ENCODE measurements at regions not wholly inside any gene's neighbourhood (a gene's known extent, or its start where the extent isn't known, plus 50 kb on each side); places are given as distances from the start of the nearest gene placed in this dataset.

- no peak for ATAC-seq
- no TSS peak for BruUV-seq (replicated peaks)
- 0% methylated on average over 1 of the region's 1 CpG for WGBS (ENCODE audit: low lambda C conversion rate)
- no peak overlapping the region for H2AFZ ChIP-seq (ENCODE audit: low read length)
- ChIA-PET CTCF (ENCODE audit: low intra/inter-chr PET ratio, low total read pairs) (no interaction called here), POLR2A (no interaction called here)
- H3K36me3 ChIP-seq (replicated peaks in 1 of 2; ENCODE audit: control insufficient read depth in 1 of 2, insufficient read depth in 2 of 2, low read length in 2 of 2) = no peaks in the 10 kb centered on the region
- TF ChIP-seq ZNF598 (CRISPR knock-in tag; IDR thresholded peaks at IDR 0.05; ENCODE audit: borderline replicate concordance) (no peak), DDIT3 (CRISPR knock-in tag; IDR thresholded peaks at IDR 0.05) (no peak), DMAP1 (CRISPR knock-in tag; IDR thresholded peaks at IDR 0.05) (no peak), KDM5B (CRISPR knock-in tag; IDR thresholded peaks at IDR 0.05; ENCODE audit: borderline replicate concordance) (no peak)
- no peaks in the 10 kb centered on the region for H3K9me3 ChIP-seq (ENCODE audit: low read length)
- H3K79me2 ChIP-seq (ENCODE audit: insufficient read depth, low read length) = no peaks in the 10 kb centered on the region
- H3K27me3 ChIP-seq (ENCODE audit: control insufficient read depth in 1 of 2, insufficient read depth in 2 of 2, low read length in 2 of 2) = no peaks in the 10 kb centered on the region
- no peak overlapping the region for H3K4me3 ChIP-seq (replicated peaks in 1 of 3; ENCODE audit: insufficient read depth in 1 of 3, low read depth in 2 of 3, low read length in 3 of 3)
- no peak overlapping the region for H3K4me2 ChIP-seq (ENCODE audit: low read depth, low read length)
- no peak overlapping the region for H3K9ac ChIP-seq (ENCODE audit: insufficient read depth, low read depth, low read length)
- in situ Hi-C loops (cut with HindIII; ENCODE audit: extremely low pct_ligation_motif_present, low pct_unique_long_range_greater_than_20kb) = no loop called here
- H4K20me1 ChIP-seq (ENCODE audit: insufficient read depth, low read length) = no peaks in the 10 kb centered on the region
- DNase-seq (ENCODE audit: low spot score) = no peak
- no peaks in the 10 kb centered on the region for H3K4me1 ChIP-seq (ENCODE audit: insufficient read depth, low read length)
- no peak for FAIRE-seq
- intact Hi-C loops (cut with micrococcal nuclease; ENCODE audit: unreplicated experiment) = no loop called here
- H3K27ac ChIP-seq (ENCODE audit: extremely low read length, insufficient read depth, low read length) = no peak overlapping the region
Observed at GRCh38 chr4:116880625-116881024, 204.8 kb downstream of the TRAM1L1 start.

GRCh38 chr4:116878280-116878679 lies 207.1 kb downstream of the TRAM1L1 start:
- intact Hi-C loops (cut with micrococcal nuclease; ENCODE audit: unreplicated experiment) = no loop called here
- ChIA-PET CTCF (ENCODE audit: low intra/inter-chr PET ratio, low total read pairs) (no interaction called here), POLR2A (no interaction called here)
- Histone ChIP-seq H4K20me1 (ENCODE audit: insufficient read depth, low read length) (no peaks in the 10 kb centered on the region), H3K36me3 (replicated peaks in 1 of 2; ENCODE audit: control insufficient read depth in 1 of 2, insufficient read depth in 2 of 2, low read length in 2 of 2) (no peaks in the 10 kb centered on the region), H3K4me1 (ENCODE audit: insufficient read depth, low read length) (no peaks in the 10 kb centered on the region), H3K27ac (ENCODE audit: extremely low read length, insufficient read depth, low read length) (no peak overlapping the region), H3K9me3 (ENCODE audit: low read length) (no peaks in the 10 kb centered on the region), H3K79me2 (ENCODE audit: insufficient read depth, low read length) (no peaks in the 10 kb centered on the region), H3K4me2 (ENCODE audit: low read depth, low read length) (no peak overlapping the region), H3K27me3 (ENCODE audit: control insufficient read depth in 1 of 2, insufficient read depth in 2 of 2, low read length in 2 of 2) (no peaks in the 10 kb centered on the region), H2AFZ (ENCODE audit: low read length) (no peak overlapping the region), H3K4me3 (replicated peaks in 1 of 3; ENCODE audit: insufficient read depth in 1 of 3, low read depth in 2 of 3, low read length in 3 of 3) (no peak overlapping the region), H3K9ac (ENCODE audit: insufficient read depth, low read depth, low read length) (no peak overlapping the region)
- no peak for ATAC-seq
- in situ Hi-C loops (cut with HindIII; ENCODE audit: extremely low pct_ligation_motif_present, low pct_unique_long_range_greater_than_20kb) = no loop called here
- FAIRE-seq = no peak
- DNase-seq (ENCODE audit: low spot score) = no peak
- no TSS peak for BruUV-seq (replicated peaks)
- TF ChIP-seq ZBTB7B (CRISPR knock-in tag; IDR thresholded peaks at IDR 0.05) (no peak), GPBP1L1 (CRISPR knock-in tag; IDR thresholded peaks at IDR 0.05) (no peak), DNMT1 (CRISPR knock-in tag; IDR thresholded peaks at IDR 0.05) (no peak), HMG20B (CRISPR knock-in tag; conservative IDR thresholded peaks at IDR 0.05) (no peak), HMG20A (CRISPR knock-in tag; IDR thresholded peaks at IDR 0.05; ENCODE audit: borderline replicate concordance) (no peak), CREB3 (CRISPR knock-in tag; IDR thresholded peaks at IDR 0.05) (no peak), ZNF556 (CRISPR knock-in tag; IDR thresholded peaks at IDR 0.05; ENCODE audit: borderline replicate concordance) (no peak), ZNF607 (CRISPR knock-in tag; IDR thresholded peaks at IDR 0.05; ENCODE audit: borderline replicate concordance) (no peak), PRDM15 (CRISPR knock-in tag; IDR thresholded peaks at IDR 0.05) (no peak)

All from HepG2 (cell line).